ENCODE measurements at regions not wholly inside any gene's neighbourhood (a gene's known extent, or its start where the extent isn't known, plus 50 kb on each side); places are given as distances from the start of the nearest gene placed in this dataset.

- H3K79me2 ChIP-seq (ENCODE audit: control insufficient read depth, low read length) = no peaks in the 10 kb centered on the region
- H3K4me2 ChIP-seq (ENCODE audit: low read length) = no peak overlapping the region
- no peaks in the 10 kb centered on the region for H3K27me3 ChIP-seq (ENCODE audit: control insufficient read depth, low read length)
- H3K9me3 ChIP-seq (ENCODE audit: control insufficient read depth, insufficient read depth, low read length) = no peaks in the 10 kb centered on the region; the same call in 1 of the 2 replicates
- TF ChIP-seq EZH2phosphoT487 (IDR thresholded peaks at IDR 0.05; ENCODE audit: borderline replicate concordance, low read length) (no peak), CTCF (IDR thresholded peaks at IDR 0.05; ENCODE audit: low read depth, low read length, poor library complexity, severe bottlenecking) (no peak)
- no peaks in the 10 kb centered on the region for H3K9me2 ChIP-seq (replicated peaks; ENCODE audit: control insufficient read depth, low read length)
- no peaks in the 10 kb centered on the region for H3K36me3 ChIP-seq (ENCODE audit: control insufficient read depth, low read length)
- no peak overlapping the region for H3K4me3 ChIP-seq (ENCODE audit: low read length)
- no peaks in the 10 kb centered on the region for H4K20me1 ChIP-seq (ENCODE audit: control insufficient read depth, insufficient read depth, low read depth, low read length)
- no peaks in the 10 kb centered on the region for H3F3A ChIP-seq (ENCODE audit: control insufficient read depth, insufficient read depth)
- no peak overlapping the region for H3K27ac ChIP-seq (ENCODE audit: low read depth, low read length)
- no peaks in the 10 kb centered on the region for H3K4me1 ChIP-seq (ENCODE audit: control insufficient read depth, low read length)
Observed at GRCh38 chr13:89343165-89343564, 1672.0 kb downstream of the SLITRK5 start.

- Histone ChIP-seq H3K27me3 (ENCODE audit: control insufficient read depth, low read length) (no peaks in the 10 kb centered on the region), H3K9me2 (replicated peaks; ENCODE audit: control insufficient read depth, low read length) (no peaks in the 10 kb centered on the region), H3K79me2 (ENCODE audit: control insufficient read depth, low read length) (no peaks in the 10 kb centered on the region), H3K27ac (ENCODE audit: low read depth, low read length) (no peak overlapping the region), H3K4me2 (ENCODE audit: low read length) (no peak overlapping the region), H3K4me1 (ENCODE audit: control insufficient read depth, low read length) (no peaks in the 10 kb centered on the region), H3K36me3 (ENCODE audit: control insufficient read depth, low read length) (no peaks in the 10 kb centered on the region), H4K20me1 (ENCODE audit: control insufficient read depth, insufficient read depth, low read depth, low read length) (no peaks in the 10 kb centered on the region), H3K9me3 (ENCODE audit: control insufficient read depth, insufficient read depth, low read length) (no peaks in the 10 kb centered on the region), H3K4me3 (ENCODE audit: low read length) (no peak overlapping the region), H3F3A (ENCODE audit: control insufficient read depth, insufficient read depth) (no peaks in the 10 kb centered on the region)
- no peak for TF ChIP-seq CTCF (IDR thresholded peaks at IDR 0.05; ENCODE audit: low read depth, low read length, poor library complexity, severe bottlenecking)
- TF ChIP-seq EZH2phosphoT487 (IDR thresholded peaks at IDR 0.05; ENCODE audit: borderline replicate concordance, low read length) = no peak
Observed at GRCh38 chr13:89352384-89352783, 1681.2 kb downstream of the SLITRK5 start.

GRCh38 chr13:89361909-89362308 is 1690.7 kb downstream of the SLITRK5 start:
- H4K20me1 ChIP-seq (ENCODE audit: control insufficient read depth, insufficient read depth, low read depth, low read length) = no peaks in the 10 kb centered on the region
- H3K9me2 ChIP-seq (replicated peaks; ENCODE audit: control insufficient read depth, low read length) = no peaks in the 10 kb centered on the region
- no peaks in the 10 kb centered on the region for H3K79me2 ChIP-seq (ENCODE audit: control insufficient read depth, low read length)
- H3F3A ChIP-seq (ENCODE audit: control insufficient read depth, insufficient read depth) = no peaks in the 10 kb centered on the region
- H3K27me3 ChIP-seq (ENCODE audit: control insufficient read depth, low read length) = no peaks in the 10 kb centered on the region
- no peak overlapping the region for H3K4me2 ChIP-seq (ENCODE audit: low read length)
- no peaks in the 10 kb centered on the region for H3K36me3 ChIP-seq (ENCODE audit: control insufficient read depth, low read length)
- no peak overlapping the region for H3K27ac ChIP-seq (ENCODE audit: low read depth, low read length)
- no peaks in the 10 kb centered on the region for H3K9me3 ChIP-seq (ENCODE audit: control insufficient read depth, insufficient read depth, low read length)
- TF ChIP-seq EZH2phosphoT487 (IDR thresholded peaks at IDR 0.05; ENCODE audit: borderline replicate concordance, low read length) = no peak
- no peak for TF ChIP-seq CTCF (IDR thresholded peaks at IDR 0.05; ENCODE audit: low read depth, low read length, poor library complexity, severe bottlenecking)
- H3K4me1 ChIP-seq (ENCODE audit: control insufficient read depth, low read length) = no peaks in the 10 kb centered on the region
- no peak overlapping the region for H3K4me3 ChIP-seq (ENCODE audit: low read length)

GRCh38 chr13:89363144-89363543 is 1692.0 kb downstream of the SLITRK5 start:
- TF ChIP-seq EZH2phosphoT487 (IDR thresholded peaks at IDR 0.05; ENCODE audit: borderline replicate concordance, low read length) (no peak), CTCF (IDR thresholded peaks at IDR 0.05; ENCODE audit: low read depth, low read length, poor library complexity, severe bottlenecking) (no peak)
- Histone ChIP-seq H3K4me3 (ENCODE audit: low read length) (no peak overlapping the region), H3F3A (ENCODE audit: control insufficient read depth, insufficient read depth) (no peaks in the 10 kb centered on the region), H3K27ac (ENCODE audit: low read depth, low read length) (no peak overlapping the region), H3K36me3 (ENCODE audit: control insufficient read depth, low read length) (no peaks in the 10 kb centered on the region), H3K4me1 (ENCODE audit: control insufficient read depth, low read length) (no peaks in the 10 kb centered on the region), H3K9me2 (replicated peaks; ENCODE audit: control insufficient read depth, low read length) (no peaks in the 10 kb centered on the region), H3K27me3 (ENCODE audit: control insufficient read depth, low read length) (no peaks in the 10 kb centered on the region), H4K20me1 (ENCODE audit: control insufficient read depth, insufficient read depth, low read depth, low read length) (no peaks in the 10 kb centered on the region), H3K9me3 (ENCODE audit: control insufficient read depth, insufficient read depth, low read length) (no peaks in the 10 kb centered on the region), H3K79me2 (ENCODE audit: control insufficient read depth, low read length) (no peaks in the 10 kb centered on the region), H3K4me2 (ENCODE audit: low read length) (no peak overlapping the region)
